CD4-positive, alpha-beta T cell (primary cell): ENCODE measurements at regions not wholly inside any gene's neighbourhood (a gene's known extent, or its start where the extent isn't known, plus 50 kb on each side); places are given as distances from the start of the nearest gene placed in this dataset.

Experiments used
- ATAC-seq: fragments of 200-7000 bp; cut with Tn5 transposase; one replicate; pipeline ENCODE4 v1.10.0; 2022; ENCODE audit warnings: mild to moderate bottlenecking; ENCODE audit not compliant: poor library complexity
- CTCF ChIA-PET: fragments of 350-600 bp; sonication (Branson Sonifier 250); formaldehyde crosslinking; loops from one replicate; lab custom pipeline; 2021; ENCODE audit warnings: antibody characterized with exemption, inconsistent platforms; lab: Charles Lee
- POLR2A ChIA-PET: fragments of 350-600 bp; sonication (Branson Sonifier 250); formaldehyde crosslinking; loops from one replicate; lab custom pipeline; 2021; ENCODE audit warnings: antibody characterized with exemption, inconsistent platforms; lab: Charles Lee
- DNase-seq, 14 experiments: peaks; one replicate each; pipeline ENCODE4 v3.0.0-alpha.2; 2013 to 2020; ENCODE audit warnings: mixed read lengths in 2 of 14
- H3K27ac ChIP-seq, 2 donors: one replicate each; pipeline versions ENCODE4 v1.5.1 to v1.7.0; 2013; ENCODE audit warnings: low read length in 2 of 2, low read depth in 1 of 2, mild to moderate bottlenecking in 1 of 2
- H3K27me3 ChIP-seq, 2 experiments: 1 replicate in 1 of 2; 2 replicates in 1 of 2; pipeline versions ENCODE4 v1.6.1 to v1.7.0; 2013; ENCODE audit warnings: low read length in 2 of 2, control low read depth in 1 of 2, mild to moderate bottlenecking in 1 of 2, moderate library complexity in 1 of 2; ENCODE audit not compliant: insufficient read depth in 2 of 2, control insufficient read depth in 1 of 2
- H3K36me3 ChIP-seq: one replicate; pipeline ENCODE4 v1.6.1; 2013; ENCODE audit warnings: low read length, control low read depth; ENCODE audit not compliant: insufficient read depth
- H3K4me1 ChIP-seq: one replicate; pipeline ENCODE4 v1.6.1; 2013; ENCODE audit warnings: low read length, control low read depth; ENCODE audit not compliant: insufficient read depth
- H3K4me3 ChIP-seq: one replicate; pipeline ENCODE4 v1.5.1; 2013; ENCODE audit warnings: mild to moderate bottlenecking, low read length, moderate library complexity
- H3K9me3 ChIP-seq, 2 experiments: 1 replicate in 1 of 2; 2 replicates in 1 of 2; pipeline versions ENCODE4 v1.6.1 to v1.7.0; 2013; ENCODE audit warnings: low read length in 2 of 2, mild to moderate bottlenecking in 2 of 2, control low read depth in 1 of 2, moderate library complexity in 1 of 2; ENCODE audit not compliant: control insufficient read depth in 1 of 2, insufficient read depth in 1 of 2
- H3K27ac Mint-ChIP-seq: one replicate; pipeline ENCODE4 v1.8.0; 2020; ENCODE audit warnings: mixed read lengths
- H3K27me3 Mint-ChIP-seq: one replicate; pipeline ENCODE4 v1.8.0; 2021; ENCODE audit warnings: mixed read lengths
- H3K36me3 Mint-ChIP-seq: one replicate; pipeline ENCODE4 v1.8.0; 2021; ENCODE audit warnings: low read depth, mixed read lengths
- H3K4me1 Mint-ChIP-seq: one replicate; pipeline ENCODE4 v1.8.0; 2021; ENCODE audit warnings: low read depth, mixed read lengths
- H3K4me3 Mint-ChIP-seq: one replicate; pipeline ENCODE4 v1.8.0; 2020; ENCODE audit warnings: mild to moderate bottlenecking, mixed read lengths
- H3K9me3 Mint-ChIP-seq: one replicate; pipeline ENCODE4 v1.8.0; 2020; ENCODE audit warnings: mixed read lengths
- CTCF ChIP-seq: fragments of 200-600 bp; IDR thresholded peaks from one replicate; pipeline ENCODE4 v1.8.0; 2022; ENCODE audit warnings: antibody characterized with exemption, mild to moderate bottlenecking
- intact Hi-C, 2 experiments: fragments of 100-400 bp; cut with DNase I in 1 of 2; cut with micrococcal nuclease in 1 of 2; formaldehyde crosslinking; loops; one replicate each; pipeline versions ENCODE4 v1.15.1 to v1.9.0; 2023 to 2025; cut with DNase I, micrococcal nuclease

GRCh38 chr3:107112356-107112755, 264.9 kb upstream of the CCDC54 start:
- intact Hi-C loops = no loop called here
- H3K27ac Mint-ChIP-seq = no peak overlapping the region
- no peak overlapping the region for H3K4me3 Mint-ChIP-seq
- H3K27me3 Mint-ChIP-seq = peaks cover 10% of the 10 kb centered on the region
- Histone ChIP-seq H3K9me3 (peaks cover 0 to 3% of the 10 kb centered on the region in 2 experiments), H3K36me3 (no peaks in the 10 kb centered on the region), H3K27ac (no peak overlapping the region), H3K4me1 (no peaks in the 10 kb centered on the region), H3K4me3 (no peak overlapping the region), H3K27me3 (no peaks in the 10 kb centered on the region)
- no peak for DNase-seq
- ChIA-PET CTCF (no interaction called here), POLR2A (no interaction called here)
- no peak for ATAC-seq
- no peaks in the 10 kb centered on the region for H3K36me3 Mint-ChIP-seq
- no peaks in the 10 kb centered on the region for H3K4me1 Mint-ChIP-seq
- no peaks in the 10 kb centered on the region for H3K9me3 Mint-ChIP-seq
- no peak for TF ChIP-seq CTCF

DNA sequence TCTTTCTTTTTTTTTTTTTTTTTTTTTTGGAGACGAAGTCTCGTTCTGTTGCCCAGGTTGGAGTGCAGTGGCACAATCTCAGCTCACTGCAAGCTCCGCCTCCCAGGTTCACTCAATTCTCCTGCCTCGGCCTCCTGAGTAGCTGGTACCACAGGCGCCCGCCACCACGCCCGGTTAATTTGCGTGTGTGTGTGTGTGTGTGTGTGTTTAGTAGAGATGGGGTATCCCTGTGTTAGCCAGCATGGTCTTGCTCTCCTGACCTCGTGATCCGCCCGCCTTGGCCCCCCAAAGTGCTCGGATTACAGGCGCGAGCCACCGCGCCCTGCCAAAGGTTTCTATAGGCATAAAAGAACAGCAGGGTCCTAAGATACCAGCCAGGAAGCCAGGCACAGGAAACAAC, 261.0 kb upstream of the CCDC54 start:
- ATAC-seq = no peak
- no peak overlapping the region for H3K27ac Mint-ChIP-seq
- POLR2A ChIA-PET = no interaction called here
- no peak overlapping the region for H3K27ac ChIP-seq
- H3K27me3 Mint-ChIP-seq = peaks cover 16% of the 10 kb centered on the region
- no peak for DNase-seq
- no peak for TF ChIP-seq CTCF
- no peaks in the 10 kb centered on the region for H3K4me1 ChIP-seq
- no peaks in the 10 kb centered on the region for H3K36me3 ChIP-seq
- CTCF ChIA-PET = no interaction called here
- H3K9me3 Mint-ChIP-seq = no peaks in the 10 kb centered on the region
- H3K36me3 Mint-ChIP-seq = no peaks in the 10 kb centered on the region
- H3K9me3 ChIP-seq = peaks cover 0 to 3% of the 10 kb centered on the region in 2 experiments
- intact Hi-C loops = no loop called here
- no peaks in the 10 kb centered on the region for H3K4me1 Mint-ChIP-seq
- no peak overlapping the region for H3K4me3 Mint-ChIP-seq
- H3K27me3 ChIP-seq = no peaks in the 10 kb centered on the region
- no peak overlapping the region for H3K4me3 ChIP-seq

DNA sequence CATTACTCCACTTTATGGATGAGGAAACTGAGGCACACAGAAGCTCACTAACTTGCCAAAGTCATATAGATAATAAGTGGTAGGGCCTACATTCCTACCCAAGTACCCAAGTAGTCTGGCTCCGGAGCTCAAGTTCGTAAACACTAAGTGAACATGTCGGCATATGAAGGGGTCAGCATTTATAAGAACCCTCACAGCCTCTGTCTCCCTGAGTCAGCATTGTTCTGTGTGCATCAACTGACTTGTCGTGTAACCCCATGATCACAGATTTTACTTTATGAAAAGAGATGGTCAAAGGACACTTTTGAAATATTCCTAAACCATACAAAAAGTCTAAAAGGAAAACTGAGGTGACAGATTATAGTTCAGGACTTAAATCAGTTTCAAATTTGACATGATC, 260.1 kb upstream of the CCDC54 start:
- no peak overlapping the region for H3K4me3 ChIP-seq
- Mint-ChIP-seq H3K36me3 (no peaks in the 10 kb centered on the region), H3K27ac (no peak overlapping the region), H3K27me3 (peaks cover 16% of the 10 kb centered on the region), H3K4me1 (no peaks in the 10 kb centered on the region), H3K9me3 (no peaks in the 10 kb centered on the region), H3K4me3 (no peak overlapping the region)
- H3K27ac ChIP-seq = no peak overlapping the region
- no peak for TF ChIP-seq CTCF
- ATAC-seq (no peak), DNase-seq (no peak)
- POLR2A ChIA-PET = no interaction called here
- CTCF ChIA-PET = no interaction called here
- H3K27me3 ChIP-seq = no peaks in the 10 kb centered on the region
- H3K9me3 ChIP-seq = peaks cover 0 to 3% of the 10 kb centered on the region in 2 experiments
- H3K36me3 ChIP-seq = no peaks in the 10 kb centered on the region
- no peaks in the 10 kb centered on the region for H3K4me1 ChIP-seq
- intact Hi-C loops = no loop called here
